A673 (cell line): ENCODE measurements at regions not wholly inside any gene's neighbourhood (a gene's known extent, or its start where the extent isn't known, plus 50 kb on each side); places are given as distances from the start of the nearest gene placed in this dataset.

Experiments
- BruUV-seq: library from RNA; stranded (reverse); fragments of 400-500 nt; replicated peaks from 2 replicates; lab custom pipeline; 2021; lab: Mats Ljungman, UMichigan
- CTCF ChIA-PET: fragments of 300-600 bp; sonication (Branson Sonifier 250); formaldehyde crosslinking; loops from one replicate; lab custom pipeline; 2022; ENCODE audit warnings: antibody characterized with exemption; lab: Charles Lee
- POLR2A ChIA-PET: fragments of 300-600 bp; sonication (Branson Sonifier 250); formaldehyde crosslinking; loops from one replicate; lab custom pipeline; 2022; ENCODE audit warnings: antibody characterized with exemption; ENCODE audit not compliant: low non-redundant PET; lab: Charles Lee
- DNase-seq: peaks from one replicate; pipeline ENCODE4 v3.0.0-alpha.2; 2015; ENCODE audit warnings: low spot score
- H3K27ac ChIP-seq: fragments of 200-600 bp; sonication (generic); 2 replicates; pipeline ENCODE4 v1.5.1; 2016; ENCODE audit warnings: mixed run types, low read depth, mild to moderate bottlenecking, mixed read lengths, antibody characterized with exemption, low read length; ENCODE audit not compliant: poor library complexity, severe bottlenecking
- H3K27me3 ChIP-seq: fragments of 200-600 bp; sonication (generic); replicated peaks from 2 replicates; pipeline ENCODE4 v1.6.1; 2017; ENCODE audit warnings: mixed run types, low read depth, mild to moderate bottlenecking, mixed read lengths, antibody characterized with exemption, low read length; ENCODE audit not compliant: insufficient read depth, poor library complexity
- H3K36me3 ChIP-seq: fragments of 200-600 bp; sonication (generic); 2 replicates; pipeline ENCODE4 v1.6.1; 2016; ENCODE audit warnings: mixed run types, mild to moderate bottlenecking, mixed read lengths, antibody characterized with exemption, low read length; ENCODE audit not compliant: insufficient read depth, poor library complexity, severe bottlenecking
- H3K4me1 ChIP-seq: fragments of 200-600 bp; sonication (generic); 2 replicates; pipeline ENCODE4 v1.6.1; 2017; ENCODE audit warnings: mixed run types, mild to moderate bottlenecking, mixed read lengths, antibody characterized with exemption, low read length; ENCODE audit not compliant: insufficient read depth, poor library complexity, severe bottlenecking
- H3K4me3 ChIP-seq: fragments of 200-600 bp; sonication (generic); 2 replicates; pipeline ENCODE4 v1.5.1; 2016; ENCODE audit warnings: low read depth, mixed run types, mild to moderate bottlenecking, mixed read lengths, low read length; ENCODE audit not compliant: poor library complexity, severe bottlenecking
- H3K9me3 ChIP-seq: fragments of 200-600 bp; sonication (generic); 2 replicates; pipeline ENCODE4 v1.6.1; 2016; ENCODE audit warnings: mixed run types, low read depth, mild to moderate bottlenecking, mixed read lengths, antibody characterized with exemption, low read length; ENCODE audit not compliant: poor library complexity, severe bottlenecking
- CTCF ChIP-seq: fragments of 300-800, 200-600 bp; sonication (generic); conservative IDR thresholded peaks from 2 replicates; pipeline ENCODE4 v1.5.1; 2017; ENCODE audit warnings: low read depth, mild to moderate bottlenecking, antibody characterized with exemption, low read length, moderate library complexity, mixed read lengths
- EZH2 ChIP-seq: fragments of 200-600 bp; sonication (generic); IDR thresholded peaks from 2 replicates; pipeline ENCODE4 v1.6.1; 2017; ENCODE audit warnings: borderline replicate concordance, low read depth, mild to moderate bottlenecking, mixed read lengths, antibody characterized with exemption, low read length; ENCODE audit not compliant: poor library complexity, severe bottlenecking
- intact Hi-C: fragments of 100-400 bp; cut with micrococcal nuclease; formaldehyde crosslinking; loops from one replicate; pipeline ENCODE4 v1.10.0; 2022; ENCODE audit not compliant: unreplicated experiment

- no peaks in the 10 kb centered on the region for H3K27me3 ChIP-seq
- POLR2A ChIA-PET = no interaction called here
- no peaks in the 10 kb centered on the region for H3K4me1 ChIP-seq
- no peaks in the 10 kb centered on the region for H3K36me3 ChIP-seq
- H3K4me3 ChIP-seq = no peak overlapping the region
- no peak overlapping the region for H3K27ac ChIP-seq
- TF ChIP-seq EZH2 (no peak), CTCF (no peak)
- CTCF ChIA-PET = no interaction called here
- no peak for DNase-seq
- BruUV-seq = no TSS peak
- intact Hi-C loops = no loop called here
- no peaks in the 10 kb centered on the region for H3K9me3 ChIP-seq
Measured at GRCh38 chr6:49030251-49031020, 432.6 kb downstream of the MMUT start.

- Histone ChIP-seq H3K9me3 (no peaks in the 10 kb centered on the region), H3K27ac (no peak overlapping the region), H3K36me3 (no peaks in the 10 kb centered on the region), H3K4me1 (no peaks in the 10 kb centered on the region), H3K27me3 (no peaks in the 10 kb centered on the region), H3K4me3 (no peak overlapping the region)
- TF ChIP-seq CTCF (no peak), EZH2 (no peak)
- ChIA-PET CTCF (no interaction called here), POLR2A (no interaction called here)
- intact Hi-C loops = no loop called here
- no peak for DNase-seq
- BruUV-seq = no TSS peak
Measured at GRCh38 chr6:49027644-49028043, 435.4 kb downstream of the MMUT start.

DNA sequence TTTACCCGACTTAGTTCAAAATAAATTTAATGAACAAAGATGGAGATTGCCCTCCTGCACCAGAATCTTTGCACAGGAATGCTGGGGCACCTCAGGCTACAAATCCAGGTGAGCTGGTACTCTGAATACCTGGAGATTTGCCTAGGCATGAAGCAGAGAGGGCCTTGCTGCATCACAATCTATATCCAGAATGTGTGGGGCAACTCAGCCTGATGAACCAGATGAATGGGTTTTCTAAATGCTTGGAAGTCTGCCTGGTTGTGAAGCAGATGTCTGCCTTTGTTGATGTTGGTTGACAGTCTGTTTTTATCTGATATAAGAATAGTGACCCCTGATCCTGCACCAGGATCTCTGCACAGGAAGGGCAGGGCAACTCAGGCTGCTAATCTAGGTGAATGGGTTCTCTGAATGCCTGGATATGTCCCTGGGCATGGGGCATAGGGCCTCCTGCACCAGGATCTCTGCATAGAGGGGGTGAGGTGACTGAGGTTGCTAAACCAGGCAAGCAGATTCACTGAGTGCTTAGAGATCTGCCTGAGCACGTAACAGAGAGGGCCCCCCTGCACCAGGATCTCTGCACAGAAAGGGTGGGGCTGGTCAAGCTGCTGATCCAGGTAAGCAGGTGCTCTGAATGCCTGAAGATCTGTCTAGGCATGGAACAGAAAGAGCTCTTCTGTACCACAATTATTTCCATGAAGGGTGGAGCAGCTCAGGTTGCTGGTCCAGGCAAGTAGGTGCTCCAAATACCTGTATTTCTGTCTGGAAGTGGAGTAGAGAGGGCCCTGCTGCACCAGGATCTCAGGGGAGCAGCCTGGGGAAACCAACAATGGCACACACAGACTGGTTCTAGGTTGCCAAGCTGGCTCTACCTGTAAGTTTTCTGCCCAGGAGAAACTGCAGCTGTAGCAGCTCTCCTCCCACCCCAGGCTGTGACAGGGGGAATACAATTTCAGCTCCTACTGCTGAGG, 437.5 kb downstream of the MMUT start:
- CTCF ChIA-PET = no interaction called here

More for the DNA sequence above, 437.5 kb downstream of the MMUT start:
- POLR2A ChIA-PET = no interaction called here
- intact Hi-C loops = no loop called here
- no peak overlapping the region for H3K4me3 ChIP-seq
- no peaks in the 10 kb centered on the region for H3K27me3 ChIP-seq
- DNase-seq = no peak
- no peaks in the 10 kb centered on the region for H3K9me3 ChIP-seq
- H3K36me3 ChIP-seq = no peaks in the 10 kb centered on the region
- TF ChIP-seq CTCF (no peak), EZH2 (no peak)
- no peaks in the 10 kb centered on the region for H3K4me1 ChIP-seq
- BruUV-seq = no TSS peak
- no peak overlapping the region for H3K27ac ChIP-seq
